ENCODE measurements at regions not wholly inside any gene's neighbourhood (a gene's known extent, or its start where the extent isn't known, plus 50 kb on each side); places are given as distances from the start of the nearest gene placed in this dataset.

DNA sequence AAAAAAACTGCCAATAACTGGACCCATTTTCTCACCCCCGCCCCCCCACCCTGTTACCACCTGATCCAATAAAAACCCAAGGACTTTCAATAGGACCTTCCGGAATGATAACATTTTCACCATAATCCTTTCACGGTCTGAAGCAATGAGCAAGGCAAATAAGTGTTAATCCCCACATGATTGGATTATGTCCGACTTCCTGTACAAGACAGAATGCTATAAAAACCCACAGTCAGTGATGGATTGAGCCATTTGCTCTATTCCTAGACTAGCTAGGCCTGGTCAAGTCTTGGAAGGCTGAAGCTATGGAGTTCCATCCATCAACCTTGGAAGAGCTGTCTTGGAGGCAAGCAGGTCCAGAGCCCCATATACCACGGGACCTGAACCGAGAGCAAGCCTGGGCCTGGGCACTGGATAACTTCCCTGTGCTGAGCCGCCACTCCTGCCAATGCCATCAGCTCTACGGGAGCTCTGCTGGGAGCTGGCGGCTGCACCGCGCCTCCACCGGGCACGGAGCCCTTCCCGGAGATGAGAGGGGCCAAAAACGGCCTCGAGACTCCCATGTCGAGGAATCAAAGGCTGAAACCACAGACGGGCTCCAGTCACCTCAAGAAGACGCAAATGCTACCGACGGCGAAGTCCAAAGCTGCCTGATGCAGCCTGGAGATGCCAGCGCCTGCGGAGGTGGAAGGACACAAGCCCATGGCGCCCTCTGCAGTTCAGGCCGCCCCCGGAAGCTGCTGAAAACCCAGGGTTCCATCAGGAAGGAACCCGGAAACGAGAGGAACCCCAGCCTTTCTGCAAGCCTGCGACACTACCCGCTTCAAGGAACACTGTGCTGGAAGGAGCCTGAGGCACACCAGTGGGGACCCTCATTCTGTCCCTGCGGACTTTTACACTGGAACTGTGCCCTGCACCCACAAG is 69.2 kb downstream of the ANXA2R start:
- no peak overlapping the region for H2BK20ac ChIP-seq (ENCODE audit: low read depth, low read length, poor library complexity, severe bottlenecking)
- H4K8ac ChIP-seq (replicated peaks; ENCODE audit: insufficient read length, low read depth, low read length), result no peak overlapping the region
- no peak overlapping the region for H3K4me2 ChIP-seq (ENCODE audit: insufficient read depth, insufficient read length, low read length)
- H2BK120ac ChIP-seq (ENCODE audit: low read depth, low read length, poor library complexity, severe bottlenecking), result no peak overlapping the region
- H3K56ac ChIP-seq (ENCODE audit: insufficient read length, low read depth, low read length), result no peak overlapping the region
- H3K9me3 ChIP-seq (ENCODE audit: control insufficient read depth, low read depth, low read length), result no peaks in the 10 kb centered on the region
- Mint-ChIP-seq H3K27me3 (ENCODE audit: low read depth) (peaks cover 3% of the 10 kb centered on the region), H3K36me3 (ENCODE audit: insufficient read depth in 1 of 3, low read depth in 3 of 3) (no peaks in the 10 kb centered on the region), H3K9me3 (no peaks in the 10 kb centered on the region), H3K4me3 (no peak overlapping the region), H3K27ac (no peak overlapping the region), H3K4me1 (no peaks in the 10 kb centered on the region)
- H2AK5ac ChIP-seq (ENCODE audit: insufficient read length, low read length), result no peak overlapping the region
- H2BK5ac ChIP-seq (ENCODE audit: insufficient read length, low read length), result no peak overlapping the region
- no peak overlapping the region for H2AFZ ChIP-seq (ENCODE audit: low read length)
- H4K20me1 ChIP-seq (ENCODE audit: control insufficient read depth, insufficient read depth, insufficient read length), result no peaks in the 10 kb centered on the region
- no peak overlapping the region for H3K27ac ChIP-seq (ENCODE audit: insufficient read length, low read depth, low read length)
- no peak overlapping the region for H3K23ac ChIP-seq (ENCODE audit: insufficient read length, low read depth, low read length)
- H3K14ac ChIP-seq (ENCODE audit: insufficient read depth, low read length), result no peak overlapping the region; the same call in 1 of the 2 replicates
- no CpG with 5 or more reads among the region's 32 CpGs for WGBS (ENCODE audit: extremely low coverage, insufficient read length, low lambda C conversion rate)
- H4K91ac ChIP-seq (ENCODE audit: insufficient read length, low read depth, low read length), result no peak overlapping the region
- no peaks in the 10 kb centered on the region for H3K23me2 ChIP-seq (ENCODE audit: insufficient read length, low read depth, low read length, poor library complexity, severe bottlenecking)
- no peaks in the 10 kb centered on the region for H3K79me2 ChIP-seq (ENCODE audit: insufficient read depth, low read length)
- H2BK12ac ChIP-seq (ENCODE audit: insufficient read length, low read depth, low read length), result no peak overlapping the region
- H4K5ac ChIP-seq (ENCODE audit: insufficient read length, low read depth, low read length), result no peak overlapping the region
- H3K9ac ChIP-seq (ENCODE audit: extremely low read depth, insufficient read length, low read length), result no peak overlapping the region
- no peaks in the 10 kb centered on the region for H3K27me3 ChIP-seq (ENCODE audit: insufficient read depth, low read length)
- no peak overlapping the region for H3K4ac ChIP-seq (ENCODE audit: low read depth, low read length)
- no peak overlapping the region for H2BK15ac ChIP-seq (ENCODE audit: low read depth, low read length)
- peak; percentile 77 for DNase-seq
- no peak overlapping the region for H3K18ac ChIP-seq (ENCODE audit: insufficient read length, low read depth, low read length)
- TF ChIP-seq CTCF (conservative IDR thresholded peaks at IDR 0.05), result peak; percentile 69
- H3K4me1 ChIP-seq (ENCODE audit: insufficient read depth, low read length), result no peaks in the 10 kb centered on the region
- no peak overlapping the region for H3T11ph ChIP-seq (ENCODE audit: low read length)
- no peaks in the 10 kb centered on the region for H3K79me1 ChIP-seq (ENCODE audit: insufficient read depth, low read depth, low read length, poor library complexity, severe bottlenecking)

Measured in H9 (cell line).